Adipose tissue (tissue), 3 donors: ENCODE measurements at regions not wholly inside any gene's neighbourhood (a gene's known extent, or its start where the extent isn't known, plus 50 kb on each side); places are given as distances from the start of the nearest gene placed in this dataset.

Source experiments
- H3K27ac ChIP-seq: one replicate; pipeline ENCODE4 v1.5.1; 2013; ENCODE audit warnings: low read depth, low read length
- WGBS, 3 donors: extraction: QIAGEN DNeasy Blood & Tissue Kit; methylation state at CpG; one replicate each; pipeline ENCODE4 v1.1.7; 2013; 5-methylcytosine and 5-hydroxymethylcytosine counted together
- donor health status: healthy with polysubstance abuse.
- donor health status: Bipolar disorder and iron deficiency.
- donor health status: healthy.

DNA sequence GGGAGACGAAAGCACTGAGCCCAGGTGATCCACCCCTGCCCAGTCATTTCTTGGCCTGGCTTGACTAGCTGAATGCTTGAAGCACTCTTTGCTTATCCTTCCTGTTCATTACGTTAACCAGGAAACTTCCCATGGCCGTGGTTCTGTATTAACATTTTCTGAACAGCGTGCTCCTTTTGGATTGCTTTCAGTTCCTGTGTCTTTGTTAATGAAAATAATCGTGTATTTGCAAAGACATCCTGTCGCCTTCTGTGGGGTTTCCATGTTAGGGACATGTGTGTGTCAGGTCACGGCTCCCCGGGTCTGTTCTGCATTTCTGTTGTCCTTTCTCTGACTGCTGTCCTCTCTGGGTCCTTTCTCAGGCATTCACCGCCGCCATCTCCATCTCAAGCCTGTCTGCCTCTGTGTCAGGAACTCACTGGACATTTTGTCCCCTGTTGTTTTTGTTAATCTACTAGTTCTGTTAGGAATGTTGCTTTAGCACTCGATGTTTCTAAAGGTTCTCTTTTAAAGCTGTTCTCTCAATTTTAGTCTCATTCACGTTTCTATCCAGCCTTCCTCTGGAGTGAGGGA lies 434.1 kb upstream of the HS6ST1 start:
- WGBS, 3 donors, result 63 to 72% (median 68%) methylated on average over 12 of the region's 12 CpGs
- no peak overlapping the region for H3K27ac ChIP-seq

- no peak overlapping the region for H3K27ac ChIP-seq
- WGBS, 3 donors, result 67 to 81% (median 68%) methylated on average over 7 of the region's 7 CpGs
Measured at GRCh38 chr2:128753321-128753720, 434.7 kb upstream of the HS6ST1 start.

DNA sequence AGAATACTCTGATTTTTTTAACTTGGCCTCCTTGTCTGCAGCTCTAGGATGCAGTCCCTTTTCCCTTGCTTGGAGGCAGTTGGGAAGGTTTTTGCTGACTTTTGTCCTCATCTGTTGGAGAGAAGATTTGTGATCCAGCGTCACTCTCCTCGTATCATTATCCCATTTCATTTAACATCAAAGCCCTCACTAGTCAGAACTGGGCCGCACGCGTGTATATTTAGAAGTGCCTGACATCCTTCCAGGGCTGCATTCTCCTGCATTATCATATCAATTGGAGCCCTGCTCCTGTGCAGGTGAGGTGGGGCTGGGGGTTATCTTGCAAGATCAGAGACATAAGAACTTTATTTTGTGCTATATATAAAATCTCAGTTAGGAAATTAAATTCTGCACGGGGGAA lies 435.1 kb upstream of the HS6ST1 start:
- 57 to 75% (median 62%) methylated on average over 6 of the region's 6 CpGs for WGBS, 3 donors
- H3K27ac ChIP-seq, result no peak overlapping the region

- WGBS, 3 donors, result 31 to 67% (median 39%) methylated on average over 6 of the region's 6 CpGs
Measured at GRCh38 chr2:128754246-128754724, 435.6 kb upstream of the HS6ST1 start.

DNA sequence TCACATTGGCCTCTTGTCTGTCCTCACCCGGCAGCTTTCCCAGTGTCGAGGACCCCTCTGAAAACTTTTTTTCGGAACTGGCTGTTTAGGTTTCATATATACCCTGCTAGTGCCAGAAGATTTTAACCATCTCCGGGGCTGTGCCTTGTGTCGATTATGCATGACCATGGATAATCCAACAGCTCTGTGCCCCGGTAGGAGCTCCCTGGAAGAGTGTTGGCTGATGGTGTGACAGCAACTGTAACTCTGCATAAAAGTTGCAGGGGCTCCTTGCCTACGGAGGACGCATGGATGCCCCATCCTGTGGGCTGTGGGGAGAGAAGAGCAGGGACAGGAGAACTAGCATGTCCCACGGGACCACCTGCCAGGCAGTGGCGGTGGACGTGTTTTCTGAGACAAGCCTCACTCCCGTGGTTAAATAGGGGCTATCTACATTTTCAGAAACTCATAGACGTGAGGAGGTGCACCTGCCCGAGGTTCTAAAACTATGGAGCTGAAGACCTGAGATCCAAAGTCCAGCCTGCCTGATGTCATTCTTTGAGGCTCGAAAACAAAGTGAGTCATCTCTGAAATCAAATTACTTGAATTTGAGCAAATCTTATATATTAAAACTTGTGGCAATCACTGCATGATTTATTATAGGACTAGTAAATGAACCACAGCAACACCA lies 437.2 kb upstream of the HS6ST1 start:
- 52 to 73% (median 68%) methylated on average over 15 of the region's 15 CpGs for WGBS, 3 donors
- no peak overlapping the region for H3K27ac ChIP-seq

More at GRCh38 chr2:128754246-128754724, 435.6 kb upstream of the HS6ST1 start:
- H3K27ac ChIP-seq, result no peak overlapping the region

DNA sequence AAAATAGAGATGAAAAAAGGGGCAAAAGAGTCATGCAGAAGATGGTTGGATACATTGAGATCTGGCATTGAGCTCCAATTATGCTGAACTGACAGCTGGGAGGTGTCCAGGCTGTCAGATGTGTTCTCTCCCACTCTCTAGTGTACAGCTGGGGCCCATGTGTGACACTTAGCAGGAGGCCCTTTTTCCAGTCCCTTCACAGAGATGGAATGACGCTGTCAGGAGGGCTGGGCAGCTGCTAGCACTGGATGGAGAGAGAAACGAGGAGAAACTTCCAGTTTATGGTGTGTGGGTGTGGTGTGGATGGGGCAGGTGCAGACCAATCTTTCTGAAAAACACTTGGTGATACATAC lies 437.7 kb upstream of the HS6ST1 start:
- WGBS, 3 donors, result 14 to 69% (median 28%) methylated on average over 2 of the region's 2 CpGs

DNA sequence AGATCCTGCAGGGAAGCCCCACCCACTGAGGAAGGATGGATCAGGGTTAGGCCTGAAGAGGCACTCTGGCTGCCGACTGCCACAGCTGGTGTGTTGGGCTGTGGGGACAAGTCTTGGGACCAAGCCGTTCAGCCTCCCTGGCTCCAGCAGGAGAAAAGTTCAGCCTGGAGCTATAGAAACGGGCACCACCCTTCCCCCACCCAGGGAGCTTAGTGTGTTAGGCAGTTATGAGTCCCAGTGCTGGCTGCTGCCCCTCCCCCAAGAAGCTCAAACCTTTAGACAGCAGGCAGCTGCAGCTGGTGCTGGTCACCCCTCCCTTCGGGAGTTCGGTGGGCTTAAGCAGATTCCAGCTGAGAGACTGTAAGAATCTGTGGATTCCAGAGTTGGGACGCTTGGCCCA lies 447.1 kb upstream of the HS6ST1 start:
- WGBS, 3 donors, result 66 to 84% (median 76%) methylated on average over 6 of the region's 6 CpGs
- no peak overlapping the region for H3K27ac ChIP-seq

More for the DNA sequence above, 437.7 kb upstream of the HS6ST1 start:
- H3K27ac ChIP-seq, result no peak overlapping the region

- H3K27ac ChIP-seq, result no peak overlapping the region
- WGBS, 3 donors, result 64 to 70% (median 68%) methylated on average over 1 of the region's 1 CpG
Measured at GRCh38 chr2:128768041-128768440, 449.4 kb upstream of the HS6ST1 start.

GRCh38 chr2:128769457-128770142 lies 450.9 kb upstream of the HS6ST1 start:
- WGBS, 3 donors, result 88 to 96% (median 95%) methylated on average over 7 of the region's 7 CpGs

DNA sequence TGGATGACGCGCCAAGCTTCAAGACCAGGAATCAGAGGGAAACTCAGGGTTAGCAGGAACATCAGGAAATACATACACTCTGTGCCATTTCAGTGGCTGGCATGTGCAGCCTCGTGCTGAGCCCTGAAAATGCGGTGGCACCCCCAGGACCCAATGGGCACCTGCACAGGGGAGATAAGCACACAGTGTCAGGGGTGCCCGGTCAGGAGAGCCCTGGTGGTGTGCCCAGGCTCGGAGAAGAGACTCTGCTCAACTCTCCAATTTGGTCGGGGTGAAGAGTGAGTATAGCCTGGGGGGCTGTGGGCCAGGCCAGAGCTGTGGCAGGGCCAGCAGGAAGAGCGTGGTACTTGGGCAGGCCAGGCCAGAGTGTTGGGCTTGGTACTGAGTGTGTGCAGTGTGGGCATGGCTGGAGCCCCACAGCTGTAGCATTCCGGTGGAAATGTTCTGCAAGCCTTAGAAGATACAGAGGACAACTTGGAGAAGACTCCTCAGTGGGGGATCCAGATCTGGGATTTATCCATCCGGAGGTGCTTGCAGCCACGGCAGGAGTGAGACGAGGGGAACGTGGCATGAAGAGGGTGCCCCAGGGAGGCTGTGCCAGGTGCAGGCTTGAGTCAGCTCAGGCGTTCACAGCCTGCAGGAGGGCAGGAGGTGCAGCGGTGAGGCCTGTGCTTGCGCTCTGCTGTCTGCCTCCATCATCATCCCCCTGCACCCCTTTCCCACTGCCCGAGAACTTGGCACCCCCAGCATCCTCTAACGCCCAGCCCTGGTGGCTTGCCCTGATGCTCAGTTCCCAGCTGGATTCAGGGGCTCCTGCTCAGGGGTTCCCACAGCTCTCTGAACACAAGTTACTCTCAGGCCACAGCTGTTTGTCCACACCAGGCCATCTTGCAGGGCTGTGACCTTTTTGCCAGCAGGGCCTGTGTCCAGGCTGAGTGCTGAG lies 451.7 kb upstream of the HS6ST1 start:
- WGBS, 3 donors, result 94 to 98% (median 95%) methylated on average over 18 of the region's 18 CpGs
- H3K27ac ChIP-seq, result no peak overlapping the region

More at GRCh38 chr2:128769457-128770142, 450.9 kb upstream of the HS6ST1 start:
- H3K27ac ChIP-seq, result no peak overlapping the region

GRCh38 chr2:128771401-128771800 lies 452.7 kb upstream of the HS6ST1 start:
- WGBS, 3 donors, result 65 to 89% (median 65%) methylated on average over 2 of the region's 2 CpGs
- H3K27ac ChIP-seq, result no peak overlapping the region

GRCh38 chr2:128772671-128773070 lies 454.0 kb upstream of the HS6ST1 start:
- WGBS, 3 donors, result 92 to 95% (median 95%) methylated on average over 4 of the region's 4 CpGs
- H3K27ac ChIP-seq, result no peak overlapping the region

- WGBS, 3 donors, result 83 to 92% (median 89%) methylated on average over 16 of the region's 16 CpGs
- no peak overlapping the region for H3K27ac ChIP-seq
Measured at GRCh38 chr2:128773641-128774319, 455.1 kb upstream of the HS6ST1 start.

GRCh38 chr2:128774320-128775216 lies 455.9 kb upstream of the HS6ST1 start:
- WGBS, 3 donors, result 73 to 77% (median 73%) methylated on average over 7 of the region's 7 CpGs
- H3K27ac ChIP-seq, result no peak overlapping the region

GRCh38 chr2:128775217-128775913 lies 456.7 kb upstream of the HS6ST1 start:
- WGBS, 3 donors, result 94 to 97% (median 95%) methylated on average over 10 of the region's 10 CpGs
- H3K27ac ChIP-seq, result no peak overlapping the region

- WGBS, 3 donors, result 94 to 97% (median 97%) methylated on average over 4 of the region's 4 CpGs
- H3K27ac ChIP-seq, result no peak overlapping the region
Measured at GRCh38 chr2:128775914-128776285, 457.2 kb upstream of the HS6ST1 start.
